ENCODE measurements at regions not wholly inside any gene's neighbourhood (a gene's known extent, or its start where the extent isn't known, plus 50 kb on each side); places are given as distances from the start of the nearest gene placed in this dataset.

DNA sequence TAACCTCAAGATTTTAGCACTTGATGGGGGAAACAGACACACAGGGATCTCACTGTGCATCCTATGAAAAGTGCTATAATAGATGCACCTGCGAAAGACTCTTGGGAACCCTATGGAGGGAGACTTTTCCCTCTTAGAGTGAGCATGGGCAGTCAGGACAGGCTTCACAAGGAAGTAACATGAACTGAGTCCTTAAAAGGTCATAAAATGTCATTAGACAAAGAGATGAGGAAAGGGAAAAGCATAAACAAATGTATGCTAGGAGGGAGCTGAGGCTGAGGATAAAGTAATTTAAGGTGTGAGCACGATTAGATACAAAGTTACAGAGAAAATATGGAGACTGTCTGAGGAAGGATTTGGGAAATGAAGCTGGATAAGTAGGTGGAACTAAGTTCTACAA is 60.6 kb upstream of the MIER3 start:
- TF ChIP-seq CTCF (conservative IDR thresholded peaks at IDR 0.05 in 1 of 2, IDR thresholded peaks at IDR 0.05 in 1 of 2; ENCODE audit: low read depth in 1 of 2, low read length in 2 of 2) = no peak
- TF ChIP-seq EZH2 (IDR thresholded peaks at IDR 0.05; ENCODE audit: low read length, missing control alignments) = no peak
